CD4-positive, alpha-beta T cell treated with Interleukin-21 for 1 hour (primary cell): ENCODE measurements at regions not wholly inside any gene's neighbourhood (a gene's known extent, or its start where the extent isn't known, plus 50 kb on each side); places are given as distances from the start of the nearest gene placed in this dataset.

Experiments
- DNase-seq: peaks from one replicate; pipeline ENCODE4 v3.0.0-alpha.2; 2020

DNA sequence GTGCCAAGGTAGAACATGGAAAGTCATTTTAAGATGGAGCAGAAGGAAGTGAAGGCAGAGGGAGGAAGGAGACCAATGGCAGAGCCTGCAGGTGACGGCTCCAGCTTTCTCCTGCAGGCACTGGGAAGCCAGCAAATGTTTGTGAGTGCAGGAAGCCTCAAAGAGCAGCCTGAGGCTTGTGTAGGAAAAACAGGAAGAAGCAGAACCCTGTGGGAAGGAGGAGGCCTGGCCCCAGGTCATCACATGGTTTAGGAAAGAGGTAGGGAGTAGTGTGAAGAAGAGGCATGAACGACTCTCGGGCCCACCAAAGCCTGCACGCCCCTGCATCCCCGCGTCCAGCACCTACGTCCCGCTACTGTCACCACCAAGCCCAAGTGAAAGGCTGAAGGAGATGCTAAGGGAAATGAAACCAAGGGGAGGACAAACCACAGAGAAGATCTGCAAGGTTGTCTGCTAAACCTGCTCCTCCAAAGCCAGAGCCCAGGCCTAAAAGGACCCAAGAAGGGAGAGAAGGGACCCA, 151.5 kb downstream of the CHST1 start:
- no peak for DNase-seq

DNA sequence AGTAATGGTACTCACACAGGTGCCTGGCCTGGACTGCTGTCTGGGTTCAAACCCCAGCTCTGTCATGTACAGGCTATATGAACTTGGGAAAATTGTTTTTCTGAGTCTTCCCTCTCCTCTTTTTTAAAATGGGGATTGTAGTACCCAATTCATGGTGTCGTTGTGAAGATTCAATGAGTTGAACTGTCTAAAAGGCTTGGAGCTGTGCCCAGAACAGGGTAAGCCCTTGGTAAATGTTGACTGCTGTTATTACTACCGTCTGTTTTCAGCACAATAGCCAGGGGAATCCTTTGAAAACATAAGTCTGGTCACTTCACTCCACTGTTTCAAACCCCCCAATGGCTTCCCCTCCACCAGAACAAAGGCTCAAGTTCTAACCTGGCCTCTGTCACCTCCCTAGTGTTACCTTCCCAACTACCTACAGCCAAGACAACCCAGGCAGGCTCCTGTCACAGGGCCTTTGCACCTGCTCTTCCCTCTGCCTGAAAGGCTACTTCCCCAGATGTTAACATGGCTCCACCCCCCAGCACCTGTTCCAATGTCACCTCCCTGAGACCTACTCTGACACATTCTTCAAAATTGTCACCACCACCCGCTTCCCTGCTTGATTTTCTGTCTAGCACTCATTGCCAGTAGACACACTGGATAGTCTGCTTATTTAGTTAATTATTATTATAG, 152.8 kb downstream of the CHST1 start:
- DNase-seq = no peak

DNA sequence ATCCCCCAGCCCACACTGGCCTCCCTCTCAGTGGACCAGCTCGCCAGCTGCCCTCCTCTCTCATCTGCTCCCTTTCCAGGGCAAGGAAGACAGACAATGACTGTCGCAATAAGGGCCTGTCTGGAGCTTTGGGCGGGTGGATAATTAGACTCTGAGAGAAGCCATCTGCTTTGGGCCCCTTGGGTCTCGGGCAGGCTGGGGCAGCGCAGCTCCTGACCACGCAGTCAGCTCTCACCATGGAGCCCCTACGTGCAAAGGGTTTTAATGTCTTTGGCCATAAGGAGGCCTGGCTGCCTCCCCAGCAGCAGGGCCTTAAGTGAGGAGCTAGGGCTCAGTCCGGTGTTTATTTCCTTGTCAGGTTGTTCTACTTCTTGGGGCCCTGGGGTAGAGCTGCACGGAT, 153.9 kb downstream of the CHST1 start:
- no peak for DNase-seq

DNA sequence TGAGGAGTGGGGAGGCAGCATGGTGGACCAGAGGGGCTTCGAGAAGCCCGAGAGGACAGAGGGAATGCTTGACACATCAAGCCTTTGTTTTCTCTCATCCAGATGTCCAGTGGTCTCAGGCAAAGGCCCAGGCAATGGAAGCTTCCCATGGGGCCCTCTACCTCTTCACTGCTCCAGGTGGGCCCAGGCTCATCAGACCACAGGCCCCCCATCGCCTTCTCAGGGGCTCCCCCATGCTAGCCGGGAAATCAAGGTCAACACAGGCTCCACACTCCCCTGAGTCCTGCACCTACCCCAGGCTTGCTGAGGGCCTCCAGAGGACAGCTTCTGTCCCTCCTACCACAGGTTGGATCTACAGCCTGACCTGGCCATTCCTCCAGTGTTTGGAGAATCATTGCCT, 157.5 kb downstream of the CHST1 start:
- no peak for DNase-seq

DNA sequence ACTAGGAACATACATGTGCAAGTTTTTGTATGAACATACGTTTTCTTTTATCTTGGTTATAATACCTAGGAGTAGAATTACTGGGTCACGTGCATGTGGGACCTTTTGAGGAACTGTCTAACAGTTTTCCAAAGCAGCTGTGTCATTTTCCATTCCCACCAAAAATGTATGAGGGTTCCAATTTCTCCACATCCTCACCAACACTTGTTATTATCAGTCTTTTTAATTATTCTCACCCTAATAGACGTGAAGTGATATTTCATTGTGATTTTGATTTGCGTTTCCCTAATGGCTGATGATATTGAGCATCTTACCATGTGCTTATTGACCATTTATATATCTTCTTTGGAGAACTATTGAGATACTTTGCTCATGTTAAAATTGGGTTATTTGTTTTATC, 162.1 kb downstream of the CHST1 start:
- no peak for DNase-seq

DNA sequence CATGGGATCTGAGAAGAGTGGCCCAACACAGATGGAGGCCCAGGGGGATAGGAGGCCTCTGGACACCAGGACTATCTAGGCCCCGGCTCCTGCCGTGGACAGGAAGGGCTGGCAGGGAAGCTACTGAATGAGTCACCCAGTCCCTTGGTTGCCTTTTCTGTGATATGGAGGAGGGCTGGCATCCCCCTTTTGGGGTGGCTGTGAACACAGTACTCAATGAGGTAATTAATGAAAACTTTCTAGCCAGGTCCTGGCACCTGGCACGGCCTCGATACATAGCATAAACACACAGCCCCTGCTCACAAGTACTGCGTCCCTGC, 163.2 kb downstream of the CHST1 start:
- DNase-seq = no peak

DNA sequence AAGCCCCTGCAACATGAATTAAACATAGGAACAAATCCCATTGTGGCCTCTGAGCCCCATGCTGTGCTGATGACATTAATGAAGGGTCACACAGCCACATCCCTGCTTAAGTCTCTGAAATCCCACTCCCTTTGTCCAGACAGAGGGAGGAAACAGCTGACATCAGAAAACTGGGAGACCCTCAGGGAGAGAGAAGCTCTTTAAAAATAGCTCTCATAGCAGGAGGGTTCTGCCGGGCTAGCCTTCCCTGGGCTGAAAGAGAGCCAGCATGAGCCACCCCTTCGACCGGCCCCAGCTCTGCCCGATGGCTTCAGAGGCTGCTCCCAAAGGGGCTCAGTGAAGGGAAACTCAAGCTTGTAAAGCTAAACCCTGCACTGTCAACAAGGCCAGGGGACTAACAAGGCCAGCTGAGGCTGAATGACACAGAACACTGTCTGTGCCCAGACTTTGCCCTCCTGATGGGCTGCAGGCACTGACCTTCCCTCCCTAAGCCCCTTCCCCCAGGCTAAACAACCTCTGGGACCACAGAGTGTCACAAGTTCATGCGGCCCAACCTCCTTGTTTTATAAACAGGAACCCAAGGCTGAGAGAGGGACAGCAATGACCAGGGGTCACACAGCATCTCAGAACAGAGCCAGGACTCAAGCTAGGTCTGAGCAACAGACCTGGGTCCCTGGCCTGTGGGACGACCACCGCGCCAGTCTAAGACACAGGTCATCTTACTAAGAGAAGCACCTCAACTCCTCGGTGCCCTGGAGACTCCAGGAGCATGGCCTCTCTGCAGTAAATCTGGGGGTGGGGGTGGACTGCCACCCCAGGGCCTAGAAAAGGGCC, 163.8 kb downstream of the CHST1 start:
- no peak for DNase-seq

DNA sequence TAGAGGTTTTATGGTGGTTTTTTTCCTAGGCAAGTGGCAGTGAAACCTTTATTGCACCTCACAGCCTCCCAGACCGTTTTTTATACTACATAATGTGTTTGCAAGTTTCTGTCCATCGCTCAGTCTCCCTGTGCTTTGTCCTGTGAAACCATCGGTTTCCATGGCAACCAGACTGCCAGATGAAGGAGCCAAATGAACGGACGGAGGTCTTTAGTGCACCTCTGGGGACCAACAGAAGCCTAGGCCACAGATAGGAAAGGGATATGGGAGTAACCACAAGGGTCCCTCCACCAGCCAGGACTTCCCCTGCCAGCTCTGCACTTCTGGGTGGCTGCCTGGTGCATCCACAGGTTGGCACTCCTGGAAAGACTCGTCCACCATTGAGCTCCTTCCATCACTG, 165.0 kb downstream of the CHST1 start:
- DNase-seq = no peak

DNA sequence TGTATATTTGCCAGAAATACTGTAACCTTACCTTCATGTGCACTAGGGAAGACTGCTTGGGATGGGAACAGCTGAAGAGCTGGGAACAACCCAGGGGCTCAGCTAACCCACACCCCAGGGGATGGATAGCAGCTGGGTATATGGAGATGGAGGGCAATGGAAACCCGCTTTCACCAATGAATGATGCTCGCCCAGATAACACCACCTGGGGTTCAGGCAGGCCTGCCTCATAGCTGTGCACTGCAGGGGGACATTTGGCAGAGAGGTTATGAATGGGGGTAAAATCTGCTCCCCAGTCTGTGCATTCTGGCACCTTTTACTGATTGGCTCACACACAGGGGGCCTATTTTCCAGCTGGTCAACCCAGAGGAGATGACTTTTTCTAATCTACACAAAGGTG, 170.7 kb downstream of the CHST1 start:
- no peak for DNase-seq

DNA sequence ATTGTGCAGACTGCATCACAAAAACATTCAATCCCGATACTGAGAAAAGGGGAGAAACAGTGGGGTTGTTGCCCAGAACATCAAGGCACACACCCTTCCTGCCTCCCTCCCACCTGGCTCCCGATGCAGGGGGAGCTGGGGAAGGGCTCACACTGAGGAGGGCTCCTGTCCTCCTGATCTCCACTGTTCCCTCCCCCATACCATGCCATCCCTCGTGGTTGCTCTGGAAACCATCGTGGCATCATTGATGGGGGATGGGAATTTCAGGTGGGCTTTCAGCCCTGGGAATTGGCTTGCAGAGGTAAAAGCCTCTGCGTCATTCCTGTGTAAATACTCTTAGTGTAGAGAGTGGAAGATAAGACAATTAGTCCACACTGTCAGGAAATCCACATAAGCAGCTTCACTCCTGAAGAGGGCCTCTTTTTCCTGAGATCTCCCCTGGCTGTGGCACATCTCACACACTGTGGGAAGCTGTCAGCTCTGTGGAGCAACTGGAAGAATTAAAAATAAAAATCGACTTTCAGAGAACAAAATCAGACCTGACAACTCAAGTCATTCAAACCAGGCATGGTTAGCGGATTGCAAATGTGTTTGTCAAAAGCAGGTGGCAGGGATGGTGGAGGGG, 176.0 kb downstream of the CHST1 start:
- DNase-seq = no peak

DNA sequence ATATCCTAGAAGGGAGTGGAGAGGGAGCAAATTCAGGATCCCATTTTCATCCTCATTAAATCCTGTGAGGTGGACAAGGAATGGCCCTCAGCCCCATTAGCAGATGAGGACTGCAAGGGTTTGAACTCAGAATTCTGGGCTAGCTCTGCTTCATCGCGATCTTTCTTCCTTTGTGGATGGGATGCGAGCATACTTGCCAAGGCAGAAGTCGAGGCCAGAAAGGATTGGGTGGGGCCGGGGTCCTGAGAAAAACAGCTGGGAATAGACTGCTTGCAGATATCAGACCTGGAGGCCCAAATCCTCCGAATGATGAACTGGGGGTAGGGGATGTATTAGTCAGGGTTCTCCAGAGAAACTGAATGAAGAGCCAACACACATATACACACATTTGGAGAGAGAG, 179.0 kb downstream of the CHST1 start:
- no peak for DNase-seq

DNA sequence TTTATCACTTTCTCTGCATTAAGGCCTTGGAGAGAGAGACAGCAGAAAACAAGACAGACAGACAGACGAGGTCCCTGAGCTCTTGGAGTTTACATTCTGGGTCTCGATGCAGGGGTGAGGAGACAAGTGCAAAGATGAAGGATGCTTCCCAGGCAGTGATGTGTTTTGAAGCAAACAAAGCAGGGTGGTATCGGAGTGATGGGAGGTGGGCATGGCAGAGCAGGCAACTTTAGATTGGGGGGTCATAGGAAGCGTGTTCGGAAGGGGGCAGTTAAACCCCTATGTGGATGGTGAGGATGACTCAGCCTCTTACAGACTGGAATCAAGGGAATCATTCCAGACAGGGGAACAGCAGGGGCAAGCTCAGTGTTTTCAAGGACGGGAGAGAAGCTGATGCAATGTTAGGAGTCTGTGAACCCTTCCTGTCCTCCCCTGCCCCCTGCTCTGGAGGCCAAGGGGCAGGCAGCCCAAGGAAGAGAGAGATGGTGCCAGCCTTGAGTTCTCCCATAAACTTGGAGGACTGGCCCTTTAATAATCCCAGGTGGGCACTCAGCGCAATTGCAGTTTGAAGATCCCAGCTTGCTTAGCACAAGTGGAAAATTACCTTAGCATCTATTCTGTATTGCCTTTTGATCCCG, 180.2 kb downstream of the CHST1 start:
- no peak for DNase-seq

DNA sequence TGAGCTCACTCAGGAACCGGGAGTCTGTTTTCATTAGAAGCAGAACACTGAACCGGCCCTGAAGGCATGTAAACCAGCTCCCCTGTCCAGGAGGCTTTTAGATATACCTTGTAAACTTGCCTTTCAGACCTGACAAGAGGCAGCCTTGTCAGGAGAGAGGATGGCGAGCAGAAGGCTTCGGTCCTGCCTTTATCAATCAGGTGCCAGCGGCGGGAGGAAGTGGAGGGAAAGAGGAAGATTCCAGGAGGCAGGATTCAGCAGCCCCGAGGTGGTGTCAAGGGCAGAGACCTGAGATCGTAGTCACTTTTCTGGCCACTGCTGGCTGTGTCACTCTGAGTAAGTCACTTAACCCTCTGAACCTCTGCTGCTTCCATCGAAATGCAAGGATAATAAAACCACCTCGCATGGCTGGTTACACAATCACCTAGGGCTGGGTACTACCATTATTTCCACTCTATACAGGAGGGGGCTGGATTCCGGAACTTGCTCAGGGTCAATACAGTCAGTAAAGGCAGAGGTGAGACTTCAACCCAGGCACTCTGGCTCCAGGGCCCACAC, 181.0 kb downstream of the CHST1 start:
- DNase-seq = no peak

DNA sequence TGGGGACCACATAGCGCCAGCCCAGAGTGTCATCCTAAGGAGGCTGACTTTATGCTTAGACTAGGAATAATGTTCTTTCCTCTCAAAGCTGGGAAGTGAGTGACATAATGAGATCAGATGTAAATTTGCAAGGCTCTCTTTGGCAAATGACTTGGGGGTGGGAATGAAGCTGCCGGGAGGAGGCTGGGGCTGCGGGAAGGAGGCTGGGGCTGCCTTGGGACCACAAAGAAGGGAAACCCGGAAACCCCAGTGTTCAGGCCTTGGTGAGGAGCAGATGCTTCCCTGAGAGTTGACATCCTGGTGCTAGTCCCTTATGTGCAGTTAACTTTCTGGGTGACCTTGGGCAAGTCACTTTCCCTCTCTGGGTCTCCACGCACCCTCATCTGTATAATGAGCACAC, 182.0 kb downstream of the CHST1 start:
- no peak for DNase-seq

DNA sequence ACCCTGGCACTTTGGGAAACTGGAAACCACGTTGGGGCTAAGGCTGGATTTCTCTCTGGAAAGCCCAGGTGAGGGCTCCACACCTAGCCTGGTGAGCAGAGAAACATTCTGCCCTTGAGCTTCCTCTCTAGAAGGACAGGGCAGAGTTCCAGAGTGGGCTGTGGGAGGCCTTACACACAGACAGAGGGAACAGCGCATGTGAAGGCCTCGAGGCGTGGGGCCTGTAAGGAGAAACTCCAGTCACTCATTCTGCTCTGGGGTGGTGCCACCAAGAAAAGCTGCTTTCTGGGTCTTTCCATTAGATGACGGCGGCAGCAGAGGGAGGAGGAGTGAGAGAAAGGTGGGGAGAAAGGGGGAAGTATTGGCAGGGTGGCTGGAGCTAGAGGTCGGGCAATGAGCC, 183.1 kb downstream of the CHST1 start:
- DNase-seq = no peak

DNA sequence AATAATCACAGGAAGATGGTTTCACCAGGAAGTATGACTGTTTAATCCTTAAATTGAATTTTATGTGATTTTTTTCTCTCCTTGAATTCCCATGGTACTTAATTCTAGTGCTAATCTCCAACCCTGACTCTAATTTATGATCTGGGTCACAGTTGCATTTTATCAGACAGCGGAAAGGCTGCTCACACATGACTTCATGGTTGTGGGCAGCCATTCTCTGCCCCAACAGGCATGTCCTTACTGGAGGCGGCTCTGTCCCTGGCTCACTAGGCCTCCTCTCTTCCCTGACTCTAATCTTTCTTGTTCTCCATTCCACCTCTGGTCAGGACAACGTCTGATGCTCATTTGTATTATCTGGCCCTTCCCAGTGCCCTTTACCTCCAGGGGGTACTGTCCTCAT, 184.4 kb downstream of the CHST1 start:
- DNase-seq = no peak

DNA sequence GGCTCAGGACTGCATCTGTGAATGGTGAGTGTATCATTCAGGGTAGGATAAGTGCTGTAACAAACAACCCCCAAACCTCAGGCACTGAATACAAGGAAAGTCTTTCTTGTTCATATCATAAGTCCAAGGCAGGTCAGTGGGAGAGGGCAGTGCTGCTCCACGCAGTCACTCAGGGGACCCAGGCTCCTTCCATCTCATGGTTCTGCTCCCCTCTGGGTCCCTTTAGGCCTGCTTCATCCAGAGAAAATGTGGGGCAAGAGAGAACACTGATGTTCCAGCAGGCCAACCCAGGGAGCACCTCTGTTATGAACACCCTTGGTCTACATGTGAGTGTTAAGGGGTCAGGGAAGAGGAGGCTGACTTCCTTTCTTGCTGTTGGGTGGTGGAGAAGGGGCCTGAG, 187.8 kb downstream of the CHST1 start:
- DNase-seq = no peak

DNA sequence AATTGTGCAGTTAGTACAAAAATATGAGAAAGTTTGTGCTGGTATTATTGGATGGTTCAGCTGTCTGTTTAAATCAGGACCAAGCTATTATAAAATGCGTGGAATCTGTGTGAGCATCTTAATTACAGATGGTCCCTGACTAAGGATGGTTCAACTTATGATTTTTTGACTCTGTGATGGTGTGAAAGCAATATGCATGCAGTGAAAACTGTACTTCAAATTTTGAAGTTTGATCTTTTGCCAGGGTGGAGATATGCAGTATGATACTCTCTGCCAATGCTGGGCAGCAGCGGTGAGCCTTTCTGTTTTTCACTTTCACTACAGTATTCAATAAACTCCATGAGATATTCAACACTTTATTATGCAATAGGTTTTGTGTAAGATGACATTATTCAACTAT, 189.3 kb downstream of the CHST1 start:
- no peak for DNase-seq

DNA sequence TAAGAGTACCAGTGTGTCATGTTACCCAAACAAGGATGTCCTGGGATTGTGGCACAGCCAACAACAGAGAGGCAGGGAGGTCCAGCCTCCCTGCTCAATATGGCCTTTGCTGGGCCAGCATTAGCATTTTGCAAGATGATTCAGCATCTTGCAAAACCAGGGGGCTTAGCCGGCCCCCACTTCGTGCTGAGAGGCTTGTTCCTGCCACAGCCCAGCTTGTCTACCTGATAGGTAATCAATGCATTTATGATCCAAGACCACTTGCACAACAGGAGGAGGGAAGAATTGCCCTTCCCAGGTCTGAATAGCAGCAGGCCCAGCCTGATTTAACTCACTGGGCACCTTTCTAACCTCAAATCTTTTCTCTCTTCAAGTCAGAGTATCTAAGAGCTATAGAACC, 189.0 kb upstream of the SYT13 start:
- DNase-seq = no peak

DNA sequence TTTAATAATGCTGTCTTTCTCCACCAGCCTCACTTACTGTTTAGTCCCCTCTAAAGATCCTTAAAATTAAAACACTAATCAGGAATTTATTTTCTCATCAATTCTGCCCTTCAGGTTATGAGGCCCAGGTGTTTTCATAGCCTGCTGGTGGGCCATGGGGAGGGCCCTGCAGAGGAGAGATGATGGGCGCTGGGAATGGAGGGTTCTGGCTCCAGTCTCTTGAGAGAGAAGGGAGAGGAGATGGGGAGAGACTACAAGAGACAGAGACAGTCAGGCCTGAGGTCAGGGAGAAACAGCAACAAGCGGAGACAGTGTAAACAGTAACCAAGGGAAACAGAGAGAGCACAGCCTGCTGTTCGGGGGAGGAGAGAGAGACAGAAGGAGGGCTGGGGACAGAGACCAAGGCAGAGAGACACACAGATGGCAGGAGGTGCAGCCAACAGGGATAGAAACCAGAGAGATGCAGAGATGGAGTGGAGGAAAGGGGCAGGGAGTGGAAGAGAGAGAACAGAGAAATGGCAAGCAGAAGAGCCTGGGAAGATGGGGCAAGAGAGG, 187.3 kb upstream of the SYT13 start:
- DNase-seq = no peak

DNA sequence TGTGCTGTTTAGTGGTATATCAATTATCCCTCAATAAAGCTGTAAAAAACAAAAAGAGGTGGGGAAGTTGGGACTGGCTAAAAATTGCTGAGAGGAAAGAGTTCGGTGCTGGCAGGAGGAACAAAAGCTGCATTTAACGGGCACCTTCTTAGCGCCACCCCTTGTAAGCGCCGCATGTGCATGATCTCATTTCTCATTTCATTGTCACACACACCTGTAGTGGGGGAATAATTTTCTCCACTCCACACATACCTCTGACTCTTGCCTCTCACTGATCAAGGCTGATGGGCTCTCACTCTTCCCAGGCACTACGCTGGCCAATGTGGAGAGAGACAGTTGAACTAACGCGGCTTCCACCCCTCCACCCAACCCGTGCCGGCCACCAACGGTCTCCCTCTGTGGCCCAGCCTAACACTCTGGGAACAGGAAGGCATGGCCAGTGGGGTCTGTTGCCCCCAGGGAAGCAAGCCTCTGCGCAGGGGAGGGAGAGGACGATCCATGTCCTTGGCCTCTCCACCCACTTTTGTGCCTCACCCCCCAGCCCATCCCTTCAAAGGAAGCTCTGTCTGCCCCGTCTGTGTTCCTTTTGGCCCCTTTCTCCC, 186.7 kb upstream of the SYT13 start:
- DNase-seq = no peak

DNA sequence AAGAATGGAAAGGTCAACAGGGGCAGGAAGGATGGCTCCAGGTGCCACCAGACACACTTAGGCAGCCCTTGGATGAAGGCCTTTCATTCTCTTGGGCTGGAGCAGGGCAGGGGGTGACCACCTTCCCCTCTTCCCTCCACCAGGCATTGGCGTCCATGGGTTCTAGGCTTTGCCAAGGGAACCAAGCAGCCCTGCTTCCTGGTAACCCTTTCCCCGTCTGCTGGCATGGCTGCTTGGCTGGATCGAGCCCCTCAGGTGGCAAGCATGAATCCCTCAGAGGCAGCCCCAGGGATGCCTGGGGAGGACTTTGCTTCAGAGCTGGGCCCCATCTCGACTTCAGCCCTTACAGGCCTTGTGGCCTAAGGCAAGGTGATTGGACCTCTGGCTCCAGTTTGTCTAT, 185.1 kb upstream of the SYT13 start:
- no peak for DNase-seq

DNA sequence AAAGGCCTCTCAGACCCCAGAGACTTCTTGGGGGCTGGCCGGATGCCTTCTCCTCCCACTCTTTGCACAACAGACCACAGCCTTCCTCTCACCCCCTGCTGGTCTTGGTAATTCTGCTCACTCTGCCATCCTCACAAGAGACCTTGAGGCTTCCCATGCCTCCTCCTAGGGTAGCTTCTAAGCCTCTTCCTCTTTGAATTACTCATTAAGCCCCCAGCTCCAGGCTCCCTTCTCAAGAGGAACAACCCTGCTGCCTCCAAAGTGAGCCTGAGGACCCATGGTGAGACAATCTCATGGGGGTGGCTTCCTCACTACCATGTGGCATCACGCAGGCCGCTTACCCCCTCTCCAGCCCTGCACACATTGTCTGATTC, 184.6 kb upstream of the SYT13 start:
- no peak for DNase-seq
